SK-N-SH treated with all-trans-retinoic acid at 6 μM for 48 hours (cell line): ENCODE measurements at regions not wholly inside any gene's neighbourhood (a gene's known extent, or its start where the extent isn't known, plus 50 kb on each side); places are given as distances from the start of the nearest gene placed in this dataset.

Experiments
- ATAC-seq: fragments of 200-7000 bp; cut with Tn5 transposase; 3 replicates; pipeline ENCODE4 v1.9.1; 2020; ENCODE audit warnings: mild to moderate bottlenecking, moderate library complexity
- ARNTL ChIP-seq: fragments of 450-650 bp; formaldehyde crosslinking; IDR thresholded peaks from 2 replicates; pipeline ENCODE4 v1.5.0; 2020; ENCODE audit warnings: low read depth, mild to moderate bottlenecking, moderate library complexity, borderline replicate concordance
- BACH2 ChIP-seq: fragments of 250-450 bp; sonication (Bioruptor Pico); IDR thresholded peaks from 2 replicates; pipeline ENCODE4 v1.9.0; 2021; ENCODE audit warnings: mild to moderate bottlenecking, borderline replicate concordance
- CSDC2 ChIP-seq: fragments of 250-450 bp; sonication (Bioruptor Pico); IDR thresholded peaks from 2 replicates; pipeline ENCODE4 v1.5.0; 2020; ENCODE audit warnings: mild to moderate bottlenecking, moderate library complexity
- ESRRG ChIP-seq: fragments of 250-450 bp; sonication (Bioruptor Pico); IDR thresholded peaks from 2 replicates; pipeline ENCODE4 v1.6.1; 2021; ENCODE audit warnings: mild to moderate bottlenecking
- ISL1 ChIP-seq: fragments of 250-450 bp; sonication (Bioruptor Pico); IDR thresholded peaks from 2 replicates; pipeline ENCODE4 v2.1.2; 2022; ENCODE audit warnings: mild to moderate bottlenecking, moderate library complexity
- OSR1 ChIP-seq: fragments of 250-450 bp; sonication (Bioruptor Pico); IDR thresholded peaks from 2 replicates; pipeline ENCODE4 v1.8.0; 2022; ENCODE audit warnings: moderate library complexity, mild to moderate bottlenecking, inconsistent platforms
- RARB ChIP-seq: fragments of 250-450 bp; sonication (Bioruptor Pico); IDR thresholded peaks from 2 replicates; pipeline ENCODE4 v1.8.0; 2021; ENCODE audit warnings: mild to moderate bottlenecking, moderate library complexity
- TCF4 ChIP-seq: fragments of 250-450 bp; sonication (Bioruptor Pico); IDR thresholded peaks from 2 replicates; pipeline ENCODE4 v1.8.0; 2021; ENCODE audit warnings: mild to moderate bottlenecking, moderate library complexity, borderline replicate concordance
- TOX ChIP-seq: fragments of 250-450 bp; sonication (Bioruptor Pico); IDR thresholded peaks from 2 replicates; pipeline ENCODE4 v1.8.0; 2021; ENCODE audit warnings: mild to moderate bottlenecking, moderate library complexity, borderline replicate concordance
- ZFP3 ChIP-seq: fragments of 250-450 bp; sonication (Bioruptor Pico); IDR thresholded peaks from 2 replicates; pipeline ENCODE4 v1.5.0; 2020; ENCODE audit warnings: mild to moderate bottlenecking, moderate library complexity
- ZFP30 ChIP-seq: fragments of 450-650 bp; formaldehyde crosslinking; IDR thresholded peaks from 2 replicates; pipeline ENCODE4 v1.5.0; 2022; ENCODE audit warnings: mild to moderate bottlenecking, moderate library complexity
- ZNF565 ChIP-seq: fragments of 450-650 bp; formaldehyde crosslinking; conservative IDR thresholded peaks from 2 replicates; pipeline ENCODE4 v1.5.0; 2020; ENCODE audit warnings: low read depth, mild to moderate bottlenecking, moderate library complexity
- ZNF70 ChIP-seq: fragments of 450-650 bp; formaldehyde crosslinking; IDR thresholded peaks from 2 replicates; pipeline ENCODE4 v1.5.0; 2020; ENCODE audit warnings: mild to moderate bottlenecking, moderate library complexity
- ZNF8 ChIP-seq: fragments of 450-650 bp; formaldehyde crosslinking; IDR thresholded peaks from 2 replicates; pipeline ENCODE4 v1.5.0; 2020; ENCODE audit warnings: mild to moderate bottlenecking, moderate library complexity
- TF ChIP-seq, protein P1 (sequence below): fragments of 250-450 bp; sonication (Bioruptor Pico); IDR thresholded peaks from 2 replicates; pipeline ENCODE4 v1.5.0; 2020; ENCODE audit warnings: mild to moderate bottlenecking, moderate library complexity
- TF ChIP-seq, protein P2 (sequence below): fragments of 250-450 bp; sonication (Bioruptor Pico); IDR thresholded peaks from 2 replicates; pipeline ENCODE4 v1.5.1; 2020; ENCODE audit warnings: low read depth, mild to moderate bottlenecking, moderate library complexity
- TF ChIP-seq, protein P3 (sequence below): fragments of 250-450 bp; sonication (Bioruptor Pico); IDR thresholded peaks from 2 replicates; pipeline ENCODE4 v1.8.0; 2020; ENCODE audit warnings: mild to moderate bottlenecking, moderate library complexity, borderline replicate concordance
- TF ChIP-seq, protein P4 (sequence below): fragments of 250-450 bp; sonication (Bioruptor Pico); IDR thresholded peaks from 2 replicates; pipeline ENCODE4 v1.5.1; 2021; ENCODE audit warnings: mild to moderate bottlenecking, moderate library complexity
- TF ChIP-seq, protein P5 (sequence below): fragments of 250-450 bp; sonication (Bioruptor Pico); IDR thresholded peaks from 2 replicates; pipeline ENCODE4 v1.8.0; 2021; ENCODE audit warnings: low read depth, mild to moderate bottlenecking, moderate library complexity, borderline replicate concordance

GRCh38 chr6:146895772-146896061, 296.9 kb downstream of the ADGB start:
- no peak for ATAC-seq
- TF ChIP-seq ZNF70 (CRISPR knock-in tag): no peak
- TF ChIP-seq RARB (CRISPR knock-in tag): no peak
- TF ChIP-seq, protein P1, sequence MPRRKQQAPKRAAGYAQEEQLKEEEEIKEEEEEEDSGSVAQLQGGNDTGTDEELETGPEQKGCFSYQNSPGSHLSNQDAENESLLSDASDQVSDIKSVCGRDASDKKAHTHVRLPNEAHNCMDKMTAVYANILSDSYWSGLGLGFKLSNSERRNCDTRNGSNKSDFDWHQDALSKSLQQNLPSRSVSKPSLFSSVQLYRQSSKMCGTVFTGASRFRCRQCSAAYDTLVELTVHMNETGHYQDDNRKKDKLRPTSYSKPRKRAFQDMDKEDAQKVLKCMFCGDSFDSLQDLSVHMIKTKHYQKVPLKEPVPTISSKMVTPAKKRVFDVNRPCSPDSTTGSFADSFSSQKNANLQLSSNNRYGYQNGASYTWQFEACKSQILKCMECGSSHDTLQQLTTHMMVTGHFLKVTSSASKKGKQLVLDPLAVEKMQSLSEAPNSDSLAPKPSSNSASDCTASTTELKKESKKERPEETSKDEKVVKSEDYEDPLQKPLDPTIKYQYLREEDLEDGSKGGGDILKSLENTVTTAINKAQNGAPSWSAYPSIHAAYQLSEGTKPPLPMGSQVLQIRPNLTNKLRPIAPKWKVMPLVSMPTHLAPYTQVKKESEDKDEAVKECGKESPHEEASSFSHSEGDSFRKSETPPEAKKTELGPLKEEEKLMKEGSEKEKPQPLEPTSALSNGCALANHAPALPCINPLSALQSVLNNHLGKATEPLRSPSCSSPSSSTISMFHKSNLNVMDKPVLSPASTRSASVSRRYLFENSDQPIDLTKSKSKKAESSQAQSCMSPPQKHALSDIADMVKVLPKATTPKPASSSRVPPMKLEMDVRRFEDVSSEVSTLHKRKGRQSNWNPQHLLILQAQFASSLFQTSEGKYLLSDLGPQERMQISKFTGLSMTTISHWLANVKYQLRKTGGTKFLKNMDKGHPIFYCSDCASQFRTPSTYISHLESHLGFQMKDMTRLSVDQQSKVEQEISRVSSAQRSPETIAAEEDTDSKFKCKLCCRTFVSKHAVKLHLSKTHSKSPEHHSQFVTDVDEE (CRISPR knock-in tag): no peak
- TF ChIP-seq ISL1 (CRISPR knock-in tag): no peak
- no peak for TF ChIP-seq ZNF565 (CRISPR knock-in tag)
- TF ChIP-seq ZFP30 (CRISPR knock-in tag): no peak
- TF ChIP-seq, protein P2, sequence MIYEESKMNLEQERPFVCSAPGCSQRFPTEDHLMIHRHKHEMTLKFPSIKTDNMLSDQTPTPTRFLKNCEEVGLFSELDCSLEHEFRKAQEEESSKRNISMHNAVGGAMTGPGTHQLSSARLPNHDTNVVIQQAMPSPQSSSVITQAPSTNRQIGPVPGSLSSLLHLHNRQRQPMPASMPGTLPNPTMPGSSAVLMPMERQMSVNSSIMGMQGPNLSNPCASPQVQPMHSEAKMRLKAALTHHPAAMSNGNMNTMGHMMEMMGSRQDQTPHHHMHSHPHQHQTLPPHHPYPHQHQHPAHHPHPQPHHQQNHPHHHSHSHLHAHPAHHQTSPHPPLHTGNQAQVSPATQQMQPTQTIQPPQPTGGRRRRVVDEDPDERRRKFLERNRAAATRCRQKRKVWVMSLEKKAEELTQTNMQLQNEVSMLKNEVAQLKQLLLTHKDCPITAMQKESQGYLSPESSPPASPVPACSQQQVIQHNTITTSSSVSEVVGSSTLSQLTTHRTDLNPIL (CRISPR knock-in tag): no peak
- no peak for TF ChIP-seq ARNTL (CRISPR knock-in tag)
- no peak for TF ChIP-seq BACH2 (CRISPR knock-in tag)
- no peak for TF ChIP-seq TOX (CRISPR knock-in tag)
- TF ChIP-seq CSDC2 (CRISPR knock-in tag): no peak

- no peak for TF ChIP-seq ZFP30 (CRISPR knock-in tag)
- TF ChIP-seq, protein P3, sequence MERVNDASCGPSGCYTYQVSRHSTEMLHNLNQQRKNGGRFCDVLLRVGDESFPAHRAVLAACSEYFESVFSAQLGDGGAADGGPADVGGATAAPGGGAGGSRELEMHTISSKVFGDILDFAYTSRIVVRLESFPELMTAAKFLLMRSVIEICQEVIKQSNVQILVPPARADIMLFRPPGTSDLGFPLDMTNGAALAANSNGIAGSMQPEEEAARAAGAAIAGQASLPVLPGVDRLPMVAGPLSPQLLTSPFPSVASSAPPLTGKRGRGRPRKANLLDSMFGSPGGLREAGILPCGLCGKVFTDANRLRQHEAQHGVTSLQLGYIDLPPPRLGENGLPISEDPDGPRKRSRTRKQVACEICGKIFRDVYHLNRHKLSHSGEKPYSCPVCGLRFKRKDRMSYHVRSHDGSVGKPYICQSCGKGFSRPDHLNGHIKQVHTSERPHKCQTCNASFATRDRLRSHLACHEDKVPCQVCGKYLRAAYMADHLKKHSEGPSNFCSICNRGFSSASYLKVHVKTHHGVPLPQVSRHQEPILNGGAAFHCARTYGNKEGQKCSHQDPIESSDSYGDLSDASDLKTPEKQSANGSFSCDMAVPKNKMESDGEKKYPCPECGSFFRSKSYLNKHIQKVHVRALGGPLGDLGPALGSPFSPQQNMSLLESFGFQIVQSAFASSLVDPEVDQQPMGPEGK (CRISPR knock-in tag): no peak
- TF ChIP-seq ARNTL (CRISPR knock-in tag): no peak
- ATAC-seq: no peak
These were observed 297.5 kb downstream of the ADGB start for GRCh38 chr6:146896062-146896813.

- no peak for ATAC-seq
- TF ChIP-seq ISL1 (CRISPR knock-in tag): peak; percentile 51
- no peak for TF ChIP-seq ZNF8
- TF ChIP-seq TCF4 (CRISPR knock-in tag): no peak
- TF ChIP-seq ZNF70 (CRISPR knock-in tag): no peak
These were observed 298.4 kb downstream of the ADGB start for GRCh38 chr6:146896960-146897701.

GRCh38 chr6:146898069-146898887, 299.5 kb downstream of the ADGB start:
- ATAC-seq: no peak
- TF ChIP-seq ZFP30 (CRISPR knock-in tag) (no peak), ARNTL (CRISPR knock-in tag) (no peak), BACH2 (CRISPR knock-in tag) (no peak), ZNF8 (no peak), OSR1 (CRISPR knock-in tag) (no peak), ZFP3 (CRISPR knock-in tag) (no peak), ESRRG (CRISPR knock-in tag) (no peak), CSDC2 (CRISPR knock-in tag) (no peak)
- TF ChIP-seq, protein P4, sequence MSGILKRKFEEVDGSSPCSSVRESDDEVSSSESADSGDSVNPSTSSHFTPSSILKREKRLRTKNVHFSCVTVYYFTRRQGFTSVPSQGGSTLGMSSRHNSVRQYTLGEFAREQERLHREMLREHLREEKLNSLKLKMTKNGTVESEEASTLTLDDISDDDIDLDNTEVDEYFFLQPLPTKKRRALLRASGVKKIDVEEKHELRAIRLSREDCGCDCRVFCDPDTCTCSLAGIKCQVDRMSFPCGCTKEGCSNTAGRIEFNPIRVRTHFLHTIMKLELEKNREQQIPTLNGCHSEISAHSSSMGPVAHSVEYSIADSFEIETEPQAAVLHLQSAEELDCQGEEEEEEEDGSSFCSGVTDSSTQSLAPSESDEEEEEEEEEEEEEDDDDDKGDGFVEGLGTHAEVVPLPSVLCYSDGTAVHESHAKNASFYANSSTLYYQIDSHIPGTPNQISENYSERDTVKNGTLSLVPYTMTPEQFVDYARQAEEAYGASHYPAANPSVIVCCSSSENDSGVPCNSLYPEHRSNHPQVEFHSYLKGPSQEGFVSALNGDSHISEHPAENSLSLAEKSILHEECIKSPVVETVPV: no peak
- TF ChIP-seq, protein P5, sequence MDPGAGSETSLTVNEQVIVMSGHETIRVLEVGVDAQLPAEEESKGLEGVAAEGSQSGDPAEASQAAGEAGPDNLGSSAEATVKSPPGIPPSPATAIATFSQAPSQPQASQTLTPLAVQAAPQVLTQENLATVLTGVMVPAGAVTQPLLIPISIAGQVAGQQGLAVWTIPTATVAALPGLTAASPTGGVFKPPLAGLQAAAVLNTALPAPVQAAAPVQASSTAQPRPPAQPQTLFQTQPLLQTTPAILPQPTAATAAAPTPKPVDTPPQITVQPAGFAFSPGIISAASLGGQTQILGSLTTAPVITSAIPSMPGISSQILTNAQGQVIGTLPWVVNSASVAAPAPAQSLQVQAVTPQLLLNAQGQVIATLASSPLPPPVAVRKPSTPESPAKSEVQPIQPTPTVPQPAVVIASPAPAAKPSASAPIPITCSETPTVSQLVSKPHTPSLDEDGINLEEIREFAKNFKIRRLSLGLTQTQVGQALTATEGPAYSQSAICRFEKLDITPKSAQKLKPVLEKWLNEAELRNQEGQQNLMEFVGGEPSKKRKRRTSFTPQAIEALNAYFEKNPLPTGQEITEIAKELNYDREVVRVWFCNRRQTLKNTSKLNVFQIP (CRISPR knock-in tag): no peak
- TF ChIP-seq, protein P3 (CRISPR knock-in tag): no peak
- TF ChIP-seq, protein P2 (CRISPR knock-in tag): no peak
